GM12864 (cell line): ENCODE measurements at regions not wholly inside any gene's neighbourhood (a gene's known extent, or its start where the extent isn't known, plus 50 kb on each side); places are given as distances from the start of the nearest gene placed in this dataset.

Experiments used
- DNase-seq: peaks from one replicate; pipeline ENCODE4 v3.0.0-alpha.2; 2011; ENCODE audit warnings: low read depth
- H3K4me3 ChIP-seq: 2 replicates; pipeline ENCODE4 v1.5.1; 2011; ENCODE audit warnings: mild to moderate bottlenecking, low read depth, low read length, control low read depth
- TF ChIP-seq, protein P1 (sequence below): IDR thresholded peaks from 2 replicates; pipeline ENCODE4 v1.5.1; 2011; ENCODE audit warnings: low read depth, mild to moderate bottlenecking, moderate library complexity, low read length, control low read depth, inconsistent platforms; ENCODE audit errors: missing control alignments

- H3K4me3 ChIP-seq = no peak overlapping the region
- TF ChIP-seq, protein P1, sequence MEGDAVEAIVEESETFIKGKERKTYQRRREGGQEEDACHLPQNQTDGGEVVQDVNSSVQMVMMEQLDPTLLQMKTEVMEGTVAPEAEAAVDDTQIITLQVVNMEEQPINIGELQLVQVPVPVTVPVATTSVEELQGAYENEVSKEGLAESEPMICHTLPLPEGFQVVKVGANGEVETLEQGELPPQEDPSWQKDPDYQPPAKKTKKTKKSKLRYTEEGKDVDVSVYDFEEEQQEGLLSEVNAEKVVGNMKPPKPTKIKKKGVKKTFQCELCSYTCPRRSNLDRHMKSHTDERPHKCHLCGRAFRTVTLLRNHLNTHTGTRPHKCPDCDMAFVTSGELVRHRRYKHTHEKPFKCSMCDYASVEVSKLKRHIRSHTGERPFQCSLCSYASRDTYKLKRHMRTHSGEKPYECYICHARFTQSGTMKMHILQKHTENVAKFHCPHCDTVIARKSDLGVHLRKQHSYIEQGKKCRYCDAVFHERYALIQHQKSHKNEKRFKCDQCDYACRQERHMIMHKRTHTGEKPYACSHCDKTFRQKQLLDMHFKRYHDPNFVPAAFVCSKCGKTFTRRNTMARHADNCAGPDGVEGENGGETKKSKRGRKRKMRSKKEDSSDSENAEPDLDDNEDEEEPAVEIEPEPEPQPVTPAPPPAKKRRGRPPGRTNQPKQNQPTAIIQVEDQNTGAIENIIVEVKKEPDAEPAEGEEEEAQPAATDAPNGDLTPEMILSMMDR = no peak
- DNase-seq = no peak
Measured at GRCh38 chr4:156228676-156229075, 275.0 kb upstream of the CTSO start.

GRCh38 chr4:156227321-156227720, 273.7 kb upstream of the CTSO start:
- TF ChIP-seq, protein P1 = no peak
- H3K4me3 ChIP-seq = no peak overlapping the region

DNA sequence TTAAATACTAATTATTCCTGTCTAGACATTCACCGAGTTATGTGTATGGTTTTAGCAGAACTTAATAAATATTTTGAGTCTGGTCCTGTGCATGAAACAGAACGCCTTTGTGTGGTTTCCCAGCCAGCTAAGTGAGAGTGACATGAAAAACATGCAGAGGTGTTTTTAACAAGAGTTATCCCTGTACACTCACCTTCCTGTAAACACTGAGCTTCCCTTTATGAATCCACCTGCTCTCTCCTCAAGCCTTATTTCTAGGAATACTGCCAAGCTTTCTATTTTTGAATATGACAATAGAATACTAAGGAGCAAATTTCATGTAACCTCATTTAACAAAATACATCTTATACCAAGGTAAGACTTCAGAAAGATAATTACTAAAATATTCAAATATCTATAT, 270.3 kb upstream of the CTSO start:
- DNase-seq = no peak
- no peak overlapping the region for H3K4me3 ChIP-seq
- TF ChIP-seq, protein P1 = no peak

More at GRCh38 chr4:156227321-156227720, 273.7 kb upstream of the CTSO start:
- DNase-seq = no peak

- TF ChIP-seq, protein P1 = no peak
- no peak for DNase-seq
- no peak overlapping the region for H3K4me3 ChIP-seq
Measured at GRCh38 chr4:156217236-156217635, 263.6 kb upstream of the CTSO start.

GRCh38 chr4:156201050-156201449, 247.4 kb upstream of the CTSO start:
- TF ChIP-seq, protein P1 = no peak
- no peak overlapping the region for H3K4me3 ChIP-seq
- no peak for DNase-seq

DNA sequence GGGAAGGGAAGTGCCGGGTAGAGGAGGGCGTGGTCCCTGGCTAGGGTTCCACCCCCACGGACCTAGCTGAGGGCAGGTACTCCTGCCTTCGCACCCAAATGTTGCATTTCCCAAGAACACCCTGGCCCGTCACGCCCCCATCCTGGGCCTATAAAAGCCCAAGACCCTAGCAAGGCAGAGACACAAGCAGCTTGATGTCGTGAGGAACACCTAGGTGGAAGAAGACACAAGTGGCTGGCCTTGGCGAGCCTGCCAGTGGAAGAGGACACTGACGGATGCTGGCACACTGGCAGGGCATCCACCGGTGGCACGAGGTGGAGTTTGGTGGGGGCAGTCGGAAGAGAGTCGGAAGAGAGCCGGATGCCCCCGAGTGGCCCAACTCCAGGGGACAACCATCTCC, 244.8 kb upstream of the CTSO start:
- DNase-seq = no peak
- no peak overlapping the region for H3K4me3 ChIP-seq
- TF ChIP-seq, protein P1 = no peak

DNA sequence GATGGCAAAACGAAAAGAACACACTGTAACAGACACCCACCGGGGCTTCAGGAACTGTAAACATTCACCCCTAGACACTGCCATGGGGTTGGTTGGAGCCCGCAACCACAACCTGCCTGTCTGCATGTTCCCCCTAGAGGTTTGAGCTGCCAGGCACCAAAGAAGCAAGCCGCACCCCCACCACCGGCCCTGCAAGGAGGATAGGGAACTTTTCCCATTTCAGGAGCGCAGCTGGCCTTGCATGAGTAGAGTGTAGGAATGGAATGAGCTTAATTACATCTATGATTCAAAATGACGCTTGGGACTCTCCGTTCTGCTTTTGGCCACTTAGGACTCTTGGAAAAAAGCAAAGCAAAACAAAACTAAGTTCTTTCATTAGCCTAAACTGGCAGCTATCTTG, 243.6 kb upstream of the CTSO start:
- DNase-seq = no peak

More for the DNA sequence above, 243.6 kb upstream of the CTSO start:
- TF ChIP-seq, protein P1 = no peak
- H3K4me3 ChIP-seq = no peak overlapping the region
